ENCODE measurements at regions not wholly inside any gene's neighbourhood (a gene's known extent, or its start where the extent isn't known, plus 50 kb on each side); places are given as distances from the start of the nearest gene placed in this dataset.

DNA sequence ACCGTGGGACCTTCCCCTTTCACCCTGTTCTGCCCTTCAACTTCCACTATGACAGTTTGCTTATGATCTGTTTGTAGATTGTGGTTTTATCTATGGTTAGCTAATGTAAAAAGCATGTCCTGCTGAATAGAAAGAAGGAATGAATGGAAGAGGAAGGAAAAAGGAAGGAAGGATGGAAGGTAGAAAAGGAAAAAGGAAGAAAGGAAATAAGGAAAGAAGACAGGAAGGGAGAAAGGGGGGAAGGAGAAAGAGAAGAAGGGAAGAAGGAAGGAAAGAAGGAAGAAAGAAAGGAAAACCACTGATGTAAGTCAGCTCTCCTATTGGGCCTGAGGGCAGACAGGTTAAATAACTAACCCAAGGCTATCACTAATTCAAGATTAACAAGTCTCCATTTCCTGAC is 319.1 kb upstream of the KLF3 start:
- no peak for DNase-seq (ENCODE audit: low read depth in 1 of 2, low spot score in 1 of 2)
- Histone ChIP-seq H3K4me1 (ENCODE audit: low read depth) (no peaks in the 10 kb centered on the region), H3K36me3 (no peaks in the 10 kb centered on the region), H3K27me3 (no peaks in the 10 kb centered on the region), H3K9me3 (ENCODE audit: low read depth) (no peaks in the 10 kb centered on the region), H3K4me3 (no peak overlapping the region), H3K27ac (no peak overlapping the region)
- TF ChIP-seq, protein P1, sequence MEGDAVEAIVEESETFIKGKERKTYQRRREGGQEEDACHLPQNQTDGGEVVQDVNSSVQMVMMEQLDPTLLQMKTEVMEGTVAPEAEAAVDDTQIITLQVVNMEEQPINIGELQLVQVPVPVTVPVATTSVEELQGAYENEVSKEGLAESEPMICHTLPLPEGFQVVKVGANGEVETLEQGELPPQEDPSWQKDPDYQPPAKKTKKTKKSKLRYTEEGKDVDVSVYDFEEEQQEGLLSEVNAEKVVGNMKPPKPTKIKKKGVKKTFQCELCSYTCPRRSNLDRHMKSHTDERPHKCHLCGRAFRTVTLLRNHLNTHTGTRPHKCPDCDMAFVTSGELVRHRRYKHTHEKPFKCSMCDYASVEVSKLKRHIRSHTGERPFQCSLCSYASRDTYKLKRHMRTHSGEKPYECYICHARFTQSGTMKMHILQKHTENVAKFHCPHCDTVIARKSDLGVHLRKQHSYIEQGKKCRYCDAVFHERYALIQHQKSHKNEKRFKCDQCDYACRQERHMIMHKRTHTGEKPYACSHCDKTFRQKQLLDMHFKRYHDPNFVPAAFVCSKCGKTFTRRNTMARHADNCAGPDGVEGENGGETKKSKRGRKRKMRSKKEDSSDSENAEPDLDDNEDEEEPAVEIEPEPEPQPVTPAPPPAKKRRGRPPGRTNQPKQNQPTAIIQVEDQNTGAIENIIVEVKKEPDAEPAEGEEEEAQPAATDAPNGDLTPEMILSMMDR (IDR thresholded peaks at IDR 0.05; ENCODE audit: low read depth, low read length), result no peak

DNA sequence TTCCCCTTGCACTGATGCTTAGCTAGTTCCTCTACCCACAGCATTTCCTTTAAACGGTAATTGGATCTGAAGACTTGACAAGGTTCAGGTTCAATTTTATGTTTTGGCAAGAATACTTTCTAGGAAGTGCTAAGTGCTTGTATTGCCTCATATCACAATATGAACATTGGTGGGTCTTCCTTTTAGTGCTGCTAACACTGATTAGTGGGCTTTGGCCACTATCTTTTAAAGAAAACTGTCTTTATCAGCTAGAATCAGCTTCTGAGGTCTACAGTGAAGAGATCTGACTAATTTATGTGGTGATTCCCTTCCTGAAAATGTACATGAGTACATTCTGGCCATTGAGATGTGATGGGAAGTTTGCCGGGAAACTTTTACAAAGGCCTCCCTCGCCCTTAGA is 316.7 kb upstream of the KLF3 start:
- Histone ChIP-seq H3K4me3 (no peak overlapping the region), H3K4me1 (ENCODE audit: low read depth) (no peaks in the 10 kb centered on the region)

DNA sequence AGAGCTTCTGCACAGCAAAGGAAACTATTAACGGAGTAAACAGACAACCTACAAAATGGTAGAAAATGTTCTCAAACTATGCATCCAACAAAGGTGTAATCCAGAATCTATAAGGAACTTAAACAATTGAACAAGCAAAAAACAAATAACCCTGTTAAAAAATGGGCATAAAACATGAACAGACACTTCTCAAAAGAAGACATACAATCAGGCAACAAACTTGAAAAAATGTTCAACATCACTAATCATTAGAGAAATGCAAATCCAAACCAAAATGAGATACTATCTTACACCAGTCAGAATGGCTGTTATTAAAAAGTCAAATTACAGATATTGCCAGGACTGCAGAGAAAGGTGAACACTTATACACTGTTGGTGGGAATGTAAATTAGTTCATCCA is 309.6 kb upstream of the KLF3 start:
- Histone ChIP-seq H3K4me1 (ENCODE audit: low read depth) (no peaks in the 10 kb centered on the region), H3K36me3 (no peaks in the 10 kb centered on the region), H3K27me3 (no peaks in the 10 kb centered on the region), H3K4me3 (no peak overlapping the region), H3K27ac (no peak overlapping the region), H3K9me3 (ENCODE audit: low read depth) (no peaks in the 10 kb centered on the region)
- TF ChIP-seq, protein P1 (IDR thresholded peaks at IDR 0.05; ENCODE audit: low read depth, low read length), result no peak
- no peak for DNase-seq (ENCODE audit: low read depth in 1 of 2, low spot score in 1 of 2)

More for the DNA sequence above, 316.7 kb upstream of the KLF3 start:
- TF ChIP-seq, protein P1 (IDR thresholded peaks at IDR 0.05; ENCODE audit: low read depth, low read length), result no peak
- Histone ChIP-seq H3K27me3 (no peaks in the 10 kb centered on the region), H3K9me3 (ENCODE audit: low read depth) (no peaks in the 10 kb centered on the region), H3K27ac (no peak overlapping the region), H3K36me3 (no peaks in the 10 kb centered on the region)
- DNase-seq (ENCODE audit: low read depth in 1 of 2, low spot score in 1 of 2), result no peak

DNA sequence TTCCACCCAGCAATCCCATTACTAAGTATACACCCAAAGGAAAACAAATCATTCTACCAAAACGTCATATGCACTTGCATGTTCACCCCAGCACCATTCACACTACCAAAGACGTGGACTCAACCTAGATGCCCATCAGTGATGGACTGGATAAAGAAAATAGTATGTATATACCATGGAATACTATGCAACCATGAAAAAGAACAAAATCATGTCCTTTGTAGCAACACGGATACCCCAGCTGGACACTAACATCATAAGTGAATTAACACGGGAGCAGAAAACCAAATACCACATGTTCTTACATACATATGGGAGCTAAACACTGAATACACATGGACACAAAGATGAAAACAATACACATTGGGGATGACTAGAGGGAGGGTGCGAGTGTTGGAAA is 309.1 kb upstream of the KLF3 start:
- no peaks in the 10 kb centered on the region for H3K9me3 ChIP-seq (ENCODE audit: low read depth)
- H3K27ac ChIP-seq, result no peak overlapping the region
- TF ChIP-seq, protein P1 (IDR thresholded peaks at IDR 0.05; ENCODE audit: low read depth, low read length), result no peak
- no peak for DNase-seq (ENCODE audit: low read depth in 1 of 2, low spot score in 1 of 2)
- no peaks in the 10 kb centered on the region for H3K27me3 ChIP-seq
- no peaks in the 10 kb centered on the region for H3K4me1 ChIP-seq (ENCODE audit: low read depth)
- H3K4me3 ChIP-seq, result no peak overlapping the region
- no peaks in the 10 kb centered on the region for H3K36me3 ChIP-seq

- no peak overlapping the region for H3K4me3 ChIP-seq
- H3K36me3 ChIP-seq, result no peaks in the 10 kb centered on the region
- no peak overlapping the region for H3K27ac ChIP-seq
- DNase-seq (ENCODE audit: low read depth in 1 of 2, low spot score in 1 of 2), result no peak
- TF ChIP-seq, protein P1 (IDR thresholded peaks at IDR 0.05; ENCODE audit: low read depth, low read length), result no peak
- H3K27me3 ChIP-seq, result no peaks in the 10 kb centered on the region
- no peaks in the 10 kb centered on the region for H3K4me1 ChIP-seq (ENCODE audit: low read depth)
- H3K9me3 ChIP-seq (ENCODE audit: low read depth), result no peaks in the 10 kb centered on the region
Observed at GRCh38 chr4:38356686-38357085, 307.3 kb upstream of the KLF3 start.

- H3K36me3 ChIP-seq, result no peaks in the 10 kb centered on the region
- TF ChIP-seq, protein P1 (IDR thresholded peaks at IDR 0.05; ENCODE audit: low read depth, low read length), result no peak
- H3K4me1 ChIP-seq (ENCODE audit: low read depth), result no peaks in the 10 kb centered on the region
- DNase-seq (ENCODE audit: low read depth in 1 of 2, low spot score in 1 of 2), result no peak
- H3K4me3 ChIP-seq, result no peak overlapping the region
- H3K27me3 ChIP-seq, result no peaks in the 10 kb centered on the region
- H3K9me3 ChIP-seq (ENCODE audit: low read depth), result no peaks in the 10 kb centered on the region
- H3K27ac ChIP-seq, result no peak overlapping the region
Observed at GRCh38 chr4:38357546-38357945, 306.5 kb upstream of the KLF3 start.
